CD4-positive, alpha-beta memory T cell (primary cell): ENCODE measurements at regions not wholly inside any gene's neighbourhood (a gene's known extent, or its start where the extent isn't known, plus 50 kb on each side); places are given as distances from the start of the nearest gene placed in this dataset.

Experiments used
- CTCF ChIA-PET: fragments of 350-600 bp; sonication (Branson Sonifier 250); formaldehyde crosslinking; loops from one replicate; lab custom pipeline; 2021; ENCODE audit warnings: inconsistent platforms; ENCODE audit not compliant: partially characterized antibody; lab: Charles Lee
- POLR2A ChIA-PET: fragments of 350-600 bp; sonication (Branson Sonifier 250); formaldehyde crosslinking; loops from one replicate; lab custom pipeline; 2021; ENCODE audit not compliant: partially characterized antibody; lab: Charles Lee
- DNase-seq, 5 donors: peaks; one replicate each; pipeline versions ENCODE4 v3.0.0 to v3.0.0-alpha.2; 2020 to 2022; ENCODE audit warnings: mixed read lengths in 1 of 5
- H3K27ac ChIP-seq: one replicate; pipeline ENCODE4 v1.7.0; 2013; ENCODE audit warnings: low read depth, low read length
- H3K27me3 ChIP-seq: 2 replicates; pipeline ENCODE4 v1.7.0; 2013; ENCODE audit warnings: mild to moderate bottlenecking, low read length, moderate library complexity; ENCODE audit not compliant: insufficient read depth
- H3K36me3 ChIP-seq: 2 replicates; pipeline ENCODE4 v1.7.0; 2013; ENCODE audit warnings: mild to moderate bottlenecking, low read length, moderate library complexity; ENCODE audit not compliant: insufficient read depth
- H3K4me1 ChIP-seq: 2 replicates; pipeline ENCODE4 v1.7.0; 2013; ENCODE audit warnings: mild to moderate bottlenecking, low read length, moderate library complexity; ENCODE audit not compliant: insufficient read depth
- H3K4me3 ChIP-seq, 2 donors: one replicate each; pipeline ENCODE4 v1.7.0; 2013; ENCODE audit warnings: low read length in 2 of 2, mild to moderate bottlenecking in 1 of 2
- H3K9me3 ChIP-seq, 2 donors: one replicate each; pipeline ENCODE4 v1.7.0; 2013; ENCODE audit warnings: low read length in 2 of 2, control low read depth in 1 of 2; ENCODE audit not compliant: control insufficient read depth in 1 of 2
- H3K27ac Mint-ChIP-seq, 7 donors: one replicate each; pipeline ENCODE4 v1.8.0; 2020 to 2021; ENCODE audit warnings: mixed read lengths in 7 of 7, mild to moderate bottlenecking in 6 of 7, inconsistent platforms in 3 of 7, moderate library complexity in 3 of 7
- H3K27me3 Mint-ChIP-seq, 2 donors: one replicate each; pipeline ENCODE4 v1.8.0; 2020 to 2021; ENCODE audit warnings: mixed read lengths in 2 of 2
- H3K36me3 Mint-ChIP-seq, 2 donors: one replicate each; pipeline ENCODE4 v1.8.0; 2020 to 2021; ENCODE audit warnings: mixed read lengths in 2 of 2, inconsistent platforms in 1 of 2, mild to moderate bottlenecking in 1 of 2
- H3K4me1 Mint-ChIP-seq, 4 donors: one replicate each; pipeline ENCODE4 v1.8.0; 2020 to 2021; ENCODE audit warnings: mixed read lengths in 4 of 4, mild to moderate bottlenecking in 1 of 4
- H3K4me3 Mint-ChIP-seq, 8 donors: one replicate each; pipeline ENCODE4 v1.8.0; 2020 to 2021; ENCODE audit warnings: mixed read lengths in 8 of 8, mild to moderate bottlenecking in 7 of 8, moderate library complexity in 6 of 8, inconsistent platforms in 3 of 8
- H3K9me3 Mint-ChIP-seq, 8 donors: one replicate each; pipeline ENCODE4 v1.8.0; 2020 to 2021; ENCODE audit warnings: mixed read lengths in 8 of 8, mild to moderate bottlenecking in 5 of 8, inconsistent platforms in 3 of 8, moderate library complexity in 1 of 8
- intact Hi-C: fragments of 100-400 bp; cut with micrococcal nuclease; formaldehyde crosslinking; loops from one replicate; pipeline ENCODE4 v1.15.1; 2023

GRCh38 chr2:136407117-136407951 lies 289.4 kb upstream of the CXCR4 start:
- Mint-ChIP-seq H3K9me3 (no peaks in the 10 kb centered on the region), H3K36me3 (no peaks in the 10 kb centered on the region), H3K27ac (no peak overlapping the region), H3K27me3 (peaks cover 37 to 41% of the 10 kb centered on the region in 2 donors), H3K4me3 (no peak overlapping the region), H3K4me1 (no peaks in the 10 kb centered on the region)
- Histone ChIP-seq H3K4me1 (no peaks in the 10 kb centered on the region), H3K36me3 (no peaks in the 10 kb centered on the region), H3K27ac (no peak overlapping the region), H3K4me3 (no peak overlapping the region), H3K27me3 (peaks cover 11% of the 10 kb centered on the region), H3K9me3 (no peaks in the 10 kb centered on the region)
- ChIA-PET POLR2A (no interaction called here), CTCF (interaction anchor here (1.1 to 2.2 kb wide), 4 partner anchors 8 to 23 kb away, joined by 3 to 6 read pairs (median 4); no protein-coding TSS in a partner anchor)
- intact Hi-C loops = no loop called here
- DNase-seq = no peak

- Histone ChIP-seq H3K4me1 (no peaks in the 10 kb centered on the region), H3K4me3 (no peak overlapping the region), H3K27ac (no peak overlapping the region), H3K9me3 (no peaks in the 10 kb centered on the region), H3K36me3 (no peaks in the 10 kb centered on the region), H3K27me3 (peaks cover 11% of the 10 kb centered on the region)
- H3K36me3 Mint-ChIP-seq = no peaks in the 10 kb centered on the region
- ChIA-PET CTCF (no interaction called here), POLR2A (no interaction called here)
- H3K4me1 Mint-ChIP-seq = no peaks in the 10 kb centered on the region
- no peak for DNase-seq
- no peak overlapping the region for H3K4me3 Mint-ChIP-seq
- peaks cover 37 to 46% of the 10 kb centered on the region in 2 donors for H3K27me3 Mint-ChIP-seq
- H3K27ac Mint-ChIP-seq = peak overlapping the region in 1 of 7 donors; percentile 36
- intact Hi-C loops = no loop called here
- no peaks in the 10 kb centered on the region for H3K9me3 Mint-ChIP-seq
These were observed 287.0 kb upstream of the CXCR4 start for GRCh38 chr2:136404925-136405324.

- H3K27me3 ChIP-seq = peaks cover 11% of the 10 kb centered on the region
- POLR2A ChIA-PET = no interaction called here
- Mint-ChIP-seq H3K4me3 (no peak overlapping the region), H3K27ac (no peak overlapping the region), H3K4me1 (no peaks in the 10 kb centered on the region), H3K9me3 (no peaks in the 10 kb centered on the region), H3K36me3 (no peaks in the 10 kb centered on the region), H3K27me3 (peaks cover 34 to 47% of the 10 kb centered on the region in 2 donors)
- CTCF ChIA-PET = no interaction called here
- intact Hi-C loops = no loop called here
- no peak for DNase-seq
- H3K9me3 ChIP-seq = no peaks in the 10 kb centered on the region
- no peak overlapping the region for H3K27ac ChIP-seq
- no peaks in the 10 kb centered on the region for H3K4me1 ChIP-seq
- H3K36me3 ChIP-seq = no peaks in the 10 kb centered on the region
- H3K4me3 ChIP-seq = no peak overlapping the region
These were observed 286.2 kb upstream of the CXCR4 start for GRCh38 chr2:136404176-136404575.

GRCh38 chr2:136402281-136402680 lies 284.3 kb upstream of the CXCR4 start:
- DNase-seq = no peak
- Histone ChIP-seq H3K4me3 (no peak overlapping the region), H3K27me3 (peaks cover 6% of the 10 kb centered on the region), H3K9me3 (no peaks in the 10 kb centered on the region), H3K27ac (no peak overlapping the region), H3K36me3 (no peaks in the 10 kb centered on the region), H3K4me1 (no peaks in the 10 kb centered on the region)
- intact Hi-C loops = no loop called here
- H3K4me3 Mint-ChIP-seq = no peak overlapping the region
- H3K9me3 Mint-ChIP-seq = no peaks in the 10 kb centered on the region
- no peak overlapping the region for H3K27ac Mint-ChIP-seq
- no peaks in the 10 kb centered on the region for H3K36me3 Mint-ChIP-seq
- ChIA-PET CTCF (no interaction called here), POLR2A (no interaction called here)
- no peaks in the 10 kb centered on the region for H3K4me1 Mint-ChIP-seq
- H3K27me3 Mint-ChIP-seq = peaks cover 23 to 33% of the 10 kb centered on the region in 2 donors

GRCh38 chr2:136399667-136400289 lies 281.8 kb upstream of the CXCR4 start:
- ChIA-PET POLR2A (no interaction called here), CTCF (interaction anchor here (0.7 kb wide), 1 partner anchor 24 kb away, joined by 3 read pairs; no protein-coding TSS in a partner anchor)
- no peaks in the 10 kb centered on the region for H3K36me3 Mint-ChIP-seq
- H3K27ac Mint-ChIP-seq = peak overlapping the region in 1 of 7 donors; percentile 3
- Histone ChIP-seq H3K9me3 (no peaks in the 10 kb centered on the region), H3K36me3 (no peaks in the 10 kb centered on the region), H3K4me3 (no peak overlapping the region), H3K27me3 (no peaks in the 10 kb centered on the region), H3K27ac (no peak overlapping the region), H3K4me1 (no peaks in the 10 kb centered on the region)
- intact Hi-C loops = no loop called here
- DNase-seq = no peak
- H3K27me3 Mint-ChIP-seq = peaks cover 20 to 26% of the 10 kb centered on the region in 2 donors
- no peak overlapping the region for H3K4me3 Mint-ChIP-seq
- no peaks in the 10 kb centered on the region for H3K4me1 Mint-ChIP-seq
- no peaks in the 10 kb centered on the region for H3K9me3 Mint-ChIP-seq

- CTCF ChIA-PET = interaction anchor here (1.3 to 2.5 kb wide), 2 partner anchors 11 to 28 kb away, joined by 3 to 6 read pairs; no protein-coding TSS in a partner anchor
- no peak overlapping the region for H3K27ac ChIP-seq
- intact Hi-C loops = no loop called here
These were observed 277.6 kb upstream of the CXCR4 start for GRCh38 chr2:136395582-136395981.

More at GRCh38 chr2:136395582-136395981, 277.6 kb upstream of the CXCR4 start:
- no peak overlapping the region for H3K27ac Mint-ChIP-seq
- DNase-seq = no peak
- H3K4me3 ChIP-seq = no peak overlapping the region
- no peaks in the 10 kb centered on the region for H3K36me3 ChIP-seq
- H3K36me3 Mint-ChIP-seq = no peaks in the 10 kb centered on the region
- H3K4me1 ChIP-seq = peaks cover 5% of the 10 kb centered on the region
- no peaks in the 10 kb centered on the region for H3K9me3 Mint-ChIP-seq
- no peaks in the 10 kb centered on the region for H3K9me3 ChIP-seq
- peaks cover 2% of the 10 kb centered on the region in 2 donors for H3K27me3 Mint-ChIP-seq
- H3K4me1 Mint-ChIP-seq = peaks cover 6 to 13% (median 7%) of the 10 kb centered on the region in 4 donors
- POLR2A ChIA-PET = no interaction called here
- no peak overlapping the region for H3K4me3 Mint-ChIP-seq
- no peaks in the 10 kb centered on the region for H3K27me3 ChIP-seq
